DND-41 (cell line): ENCODE measurements at regions not wholly inside any gene's neighbourhood (a gene's known extent, or its start where the extent isn't known, plus 50 kb on each side); places are given as distances from the start of the nearest gene placed in this dataset.

Experiments
- ATAC-seq: fragments of 200-7000 bp; cut with Tn5 transposase; 3 replicates; pipeline ENCODE4 v1.9.1; 2021; ENCODE audit warnings: low read depth; ENCODE audit not compliant: insufficient read depth
- DNase-seq: peaks from one replicate; pipeline ENCODE4 v3.0.0-alpha.2; 2020
- H2AFZ ChIP-seq: 2 replicates; pipeline ENCODE4 v1.6.0; 2012; ENCODE audit warnings: low read depth, low read length
- H3K27ac ChIP-seq: 2 replicates; pipeline ENCODE4 v1.5.1; 2012; ENCODE audit warnings: low read length, inconsistent platforms
- H3K27me3 ChIP-seq: fragments of 200-600 bp; sonication (generic); 2 replicates; pipeline ENCODE4 v1.6.0; 2012; ENCODE audit warnings: low read length, mild to moderate bottlenecking, inconsistent platforms; ENCODE audit not compliant: insufficient read depth, poor library complexity
- H3K36me3 ChIP-seq: 2 replicates; pipeline ENCODE4 v1.5.1; 2012; ENCODE audit warnings: low read length, inconsistent platforms; ENCODE audit not compliant: insufficient read depth
- H3K4me1 ChIP-seq: 2 replicates; pipeline ENCODE4 v1.5.1; 2012; ENCODE audit warnings: mild to moderate bottlenecking, low read length; ENCODE audit not compliant: insufficient read depth
- H3K4me2 ChIP-seq: 2 replicates; pipeline ENCODE4 v1.6.0; 2012; ENCODE audit warnings: mild to moderate bottlenecking, moderate library complexity, low read length, inconsistent platforms; ENCODE audit not compliant: insufficient read depth
- H3K4me3 ChIP-seq, 2 experiments: fragments of 200-600 bp in 1 of 2; shearing (Covaris generic) in 1 of 2; 2 replicates each; pipeline ENCODE4 v1.5.1; 2012 to 2016; ENCODE audit warnings: inconsistent platforms in 2 of 2, low read length in 2 of 2, mild to moderate bottlenecking in 2 of 2, low read depth in 1 of 2, moderate library complexity in 1 of 2
- H3K79me2 ChIP-seq: 2 replicates; pipeline ENCODE4 v1.6.0; 2012; ENCODE audit warnings: low read length, inconsistent platforms; ENCODE audit not compliant: insufficient read depth
- H3K9ac ChIP-seq: 2 replicates; pipeline ENCODE4 v1.6.0; 2012; ENCODE audit warnings: low read depth, mild to moderate bottlenecking, inconsistent platforms, low read length, moderate library complexity
- H3K9me3 ChIP-seq: 2 replicates; pipeline ENCODE4 v1.5.1; 2012; ENCODE audit warnings: low read length, moderate library complexity, mild to moderate bottlenecking, inconsistent platforms; ENCODE audit not compliant: insufficient read depth, severe bottlenecking
- H4K20me1 ChIP-seq: 2 replicates; pipeline ENCODE4 v1.6.0; 2012; ENCODE audit warnings: low read length; ENCODE audit not compliant: insufficient read depth
- EZH2 ChIP-seq: IDR thresholded peaks from 3 replicates; pipeline ENCODE4 v1.6.1; 2012; ENCODE audit warnings: borderline replicate concordance, low read depth, mild to moderate bottlenecking, moderate library complexity, low read length, inconsistent platforms; ENCODE audit not compliant: severe bottlenecking
- TF ChIP-seq, protein P1 (sequence below): IDR thresholded peaks from 2 replicates; pipeline ENCODE4 v1.5.1; 2012; ENCODE audit warnings: borderline replicate concordance, low read length, moderate library complexity, mild to moderate bottlenecking; ENCODE audit not compliant: poor library complexity, severe bottlenecking; ENCODE audit errors: extremely low read depth

DNA sequence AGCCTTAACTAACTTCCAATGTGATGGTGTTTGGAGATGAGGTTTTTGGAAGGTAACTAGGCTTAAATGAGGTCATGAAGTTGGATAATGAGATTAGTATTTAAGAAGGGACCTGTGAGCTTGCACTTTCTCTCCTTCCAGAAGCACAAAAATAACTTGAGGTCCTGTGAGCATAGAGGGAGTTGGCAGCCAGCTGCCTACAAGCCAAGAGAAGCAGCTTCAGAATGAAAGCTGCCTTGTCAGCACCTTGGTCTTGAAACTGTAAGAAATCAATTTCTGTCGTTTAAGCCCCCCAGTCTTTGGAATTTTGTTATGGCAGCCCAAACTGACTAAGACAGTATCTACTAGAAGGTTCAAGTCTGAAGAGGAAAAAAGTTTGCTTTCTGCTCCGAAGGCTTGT is 280.2 kb upstream of the GALNTL6 start:
- Histone ChIP-seq H3K27ac (no peak overlapping the region), H3K4me3 (no peak overlapping the region), H3K9ac (no peak overlapping the region), H3K4me1 (no peaks in the 10 kb centered on the region), H3K27me3 (no peaks in the 10 kb centered on the region), H4K20me1 (no peaks in the 10 kb centered on the region), H3K36me3 (no peaks in the 10 kb centered on the region), H3K9me3 (no peaks in the 10 kb centered on the region), H3K4me2 (no peak overlapping the region), H2AFZ (no peak overlapping the region), H3K79me2 (no peaks in the 10 kb centered on the region)
- TF ChIP-seq, protein P1, sequence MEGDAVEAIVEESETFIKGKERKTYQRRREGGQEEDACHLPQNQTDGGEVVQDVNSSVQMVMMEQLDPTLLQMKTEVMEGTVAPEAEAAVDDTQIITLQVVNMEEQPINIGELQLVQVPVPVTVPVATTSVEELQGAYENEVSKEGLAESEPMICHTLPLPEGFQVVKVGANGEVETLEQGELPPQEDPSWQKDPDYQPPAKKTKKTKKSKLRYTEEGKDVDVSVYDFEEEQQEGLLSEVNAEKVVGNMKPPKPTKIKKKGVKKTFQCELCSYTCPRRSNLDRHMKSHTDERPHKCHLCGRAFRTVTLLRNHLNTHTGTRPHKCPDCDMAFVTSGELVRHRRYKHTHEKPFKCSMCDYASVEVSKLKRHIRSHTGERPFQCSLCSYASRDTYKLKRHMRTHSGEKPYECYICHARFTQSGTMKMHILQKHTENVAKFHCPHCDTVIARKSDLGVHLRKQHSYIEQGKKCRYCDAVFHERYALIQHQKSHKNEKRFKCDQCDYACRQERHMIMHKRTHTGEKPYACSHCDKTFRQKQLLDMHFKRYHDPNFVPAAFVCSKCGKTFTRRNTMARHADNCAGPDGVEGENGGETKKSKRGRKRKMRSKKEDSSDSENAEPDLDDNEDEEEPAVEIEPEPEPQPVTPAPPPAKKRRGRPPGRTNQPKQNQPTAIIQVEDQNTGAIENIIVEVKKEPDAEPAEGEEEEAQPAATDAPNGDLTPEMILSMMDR, result no peak
- TF ChIP-seq EZH2, result no peak
- ATAC-seq (no peak), DNase-seq (no peak)

DNA sequence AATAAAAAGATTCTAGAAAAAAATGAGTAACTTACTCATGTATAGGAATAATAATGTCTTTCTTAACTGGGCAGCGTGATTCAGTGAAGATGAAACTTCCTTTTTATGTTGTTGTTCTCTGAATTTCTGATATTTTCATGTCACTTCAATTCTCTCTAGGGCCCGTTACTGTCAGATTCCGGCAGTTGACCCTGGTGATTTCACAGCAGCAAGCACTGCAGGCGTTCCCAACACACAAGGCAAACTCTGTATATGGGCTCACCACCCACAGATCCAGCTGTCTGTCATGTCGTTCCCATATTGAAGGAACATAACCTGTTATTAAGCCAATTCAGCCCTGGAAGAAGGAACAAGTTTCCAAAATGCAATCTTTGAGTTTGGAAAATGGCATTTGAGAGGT is 288.3 kb upstream of the GALNTL6 start:
- Histone ChIP-seq H3K79me2 (no peaks in the 10 kb centered on the region), H3K4me1 (no peaks in the 10 kb centered on the region), H3K9me3 (no peaks in the 10 kb centered on the region), H2AFZ (no peak overlapping the region), H3K27ac (no peak overlapping the region), H3K27me3 (no peaks in the 10 kb centered on the region), H3K4me2 (no peak overlapping the region), H3K36me3 (no peaks in the 10 kb centered on the region), H3K4me3 (no peak overlapping the region), H3K9ac (no peak overlapping the region), H4K20me1 (no peaks in the 10 kb centered on the region)
- ATAC-seq (no peak), DNase-seq (no peak)
- TF ChIP-seq, protein P1, result no peak
- no peak for TF ChIP-seq EZH2

DNA sequence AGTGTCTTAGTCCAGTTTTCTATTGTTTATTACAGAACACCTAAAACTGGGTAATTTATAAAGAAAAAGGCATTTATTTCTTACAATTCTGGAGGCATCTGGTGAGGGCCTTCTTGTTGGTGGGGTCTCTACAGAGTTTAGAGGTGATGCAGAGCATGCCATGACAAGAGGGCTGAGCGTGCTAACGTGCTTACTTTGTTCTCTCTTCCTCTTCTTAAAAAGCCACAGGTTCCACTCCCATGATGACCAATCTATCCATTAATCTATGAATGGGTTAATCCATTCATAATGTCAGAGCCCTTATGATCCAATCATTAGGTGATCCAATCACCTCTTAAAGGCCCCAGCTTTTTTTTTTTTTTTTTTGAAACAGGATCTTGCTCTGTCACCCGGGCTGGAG is 291.5 kb upstream of the GALNTL6 start:
- ATAC-seq (no peak), DNase-seq (no peak)
- Histone ChIP-seq H3K36me3 (no peaks in the 10 kb centered on the region), H3K4me3 (no peak overlapping the region), H3K4me1 (no peaks in the 10 kb centered on the region), H3K9me3 (no peaks in the 10 kb centered on the region), H4K20me1 (no peaks in the 10 kb centered on the region), H3K9ac (no peak overlapping the region), H3K27ac (no peak overlapping the region), H2AFZ (no peak overlapping the region), H3K27me3 (no peaks in the 10 kb centered on the region), H3K79me2 (no peaks in the 10 kb centered on the region), H3K4me2 (no peak overlapping the region)
- TF ChIP-seq, protein P1, result no peak
- no peak for TF ChIP-seq EZH2

DNA sequence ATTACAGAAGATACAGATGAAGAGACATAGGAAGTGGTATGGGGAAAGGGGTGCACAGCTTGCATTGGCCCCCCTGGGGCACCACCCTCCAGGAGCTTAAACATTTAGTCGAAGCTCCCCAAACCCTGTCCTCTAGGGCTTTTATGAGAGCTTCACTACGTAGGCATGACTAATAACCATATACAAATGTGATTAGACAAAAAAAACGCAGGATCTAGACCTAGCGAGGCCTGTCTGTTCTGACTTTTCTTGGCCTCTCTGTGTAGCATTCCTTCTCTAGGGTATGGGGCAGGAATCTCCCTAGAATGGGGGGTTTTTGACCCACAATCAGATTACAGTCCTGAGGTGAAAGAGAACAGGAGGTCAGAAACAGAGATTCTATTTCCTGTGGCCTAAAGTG is 293.7 kb upstream of the GALNTL6 start:
- H2AFZ ChIP-seq, result no peak overlapping the region
- H3K36me3 ChIP-seq, result no peaks in the 10 kb centered on the region
- no peak for DNase-seq
- H4K20me1 ChIP-seq, result no peaks in the 10 kb centered on the region
- H3K4me1 ChIP-seq, result no peaks in the 10 kb centered on the region
- no peaks in the 10 kb centered on the region for H3K79me2 ChIP-seq
- no peak overlapping the region for H3K9ac ChIP-seq
- no peaks in the 10 kb centered on the region for H3K9me3 ChIP-seq
- no peak for TF ChIP-seq EZH2
- TF ChIP-seq, protein P1, result no peak
- H3K27me3 ChIP-seq, result no peaks in the 10 kb centered on the region
- no peak overlapping the region for H3K4me3 ChIP-seq
- ATAC-seq, result no peak
- H3K4me2 ChIP-seq, result no peak overlapping the region
- no peak overlapping the region for H3K27ac ChIP-seq
